ENCODE measurements at regions not wholly inside any gene's neighbourhood (a gene's known extent, or its start where the extent isn't known, plus 50 kb on each side); places are given as distances from the start of the nearest gene placed in this dataset.

- ChIA-PET CTCF (no interaction called here), POLR2A (no interaction called here), SMC1A (ENCODE audit: uncharacterized antibody, unreplicated experiment) (interaction anchor here (1.1 kb wide), 1 partner anchor 10 kb away, joined by 3 read pairs; no protein-coding TSS in a partner anchor), RAD21 (ENCODE audit: unreplicated experiment) (no interaction called here)
- Histone ChIP-seq H3K79me2 (ENCODE audit: control insufficient read depth, insufficient read depth, low read length) (no peaks in the 10 kb centered on the region), H3K9me3 (replicated peaks; ENCODE audit: control insufficient read depth, insufficient read depth, low read length) (no peaks in the 10 kb centered on the region), H3K9ac (ENCODE audit: control insufficient read depth, insufficient read depth, low read length) (no peak overlapping the region), H3K4me1 (ENCODE audit: control insufficient read depth, insufficient read depth, low read length) (no peaks in the 10 kb centered on the region), H4K20me1 (ENCODE audit: control insufficient read depth, insufficient read depth) (no peaks in the 10 kb centered on the region), H3K4me2 (ENCODE audit: control insufficient read depth, insufficient read depth) (no peak overlapping the region), H3K27me3 (replicated peaks in 1 of 2; ENCODE audit: control insufficient read depth in 2 of 2, insufficient read depth in 2 of 2, low read length in 1 of 2) (no peaks in the 10 kb centered on the region; a peak in 1 of 4 replicates), H2AFZ (ENCODE audit: control insufficient read depth, low read depth, low read length) (no peak overlapping the region), H3K36me3 (ENCODE audit: control insufficient read depth in 2 of 2, insufficient read depth in 2 of 2, low read length in 1 of 2) (no peaks in the 10 kb centered on the region), H3K4me3 (no peak overlapping the region), H3K27ac (ENCODE audit: control insufficient read depth, insufficient read depth) (no peak overlapping the region)
- FAIRE-seq (no peak), ATAC-seq (no peak), DNase-seq (ENCODE audit: low read depth, low spot score) (no peak)
- no peak for TF ChIP-seq ZBTB33 (IDR thresholded peaks at IDR 0.05)
- no peak for TF ChIP-seq SMAD5 (IDR thresholded peaks at IDR 0.05; ENCODE audit: low read depth)
- no peak for TF ChIP-seq BRCA1 (IDR thresholded peaks at IDR 0.05; ENCODE audit: low read depth, low read length)
- TF ChIP-seq RELB (IDR thresholded peaks at IDR 0.05; ENCODE audit: low read depth): no peak
- TF ChIP-seq CBX5 (IDR thresholded peaks at IDR 0.05; ENCODE audit: low read depth): no peak
- TF ChIP-seq ATF7 (IDR thresholded peaks at IDR 0.05; ENCODE audit: low read depth): no peak
- in situ Hi-C loops (cut with MboI): no loop called here
- intact Hi-C loops (cut with micrococcal nuclease; ENCODE audit: unreplicated experiment): no loop called here
- WGBS (ENCODE audit: insufficient coverage, insufficient replicate concordance, low lambda C conversion rate, missing lambda C conversion rate): 30% methylated on average over 3 of the region's 3 CpGs
- no TSS peak for BruUV-seq (replicated peaks)
Observed at GRCh38 chr5:93280518-93280917, 300.5 kb downstream of the NR2F1-AS1 start.

All from GM12878 (cell line).